SH-SY5Y (cell line): ENCODE measurements at regions not wholly inside any gene's neighbourhood (a gene's known extent, or its start where the extent isn't known, plus 50 kb on each side); places are given as distances from the start of the nearest gene placed in this dataset.

Source experiments
- GATA2 ChIP-seq: IDR thresholded peaks from 2 replicates; pipeline ENCODE4 v1.6.1; 2011; ENCODE audit warnings: mild to moderate bottlenecking, low read depth, low read length
- GATA3 ChIP-seq: IDR thresholded peaks from 2 replicates; pipeline ENCODE4 v1.6.1; 2011; ENCODE audit warnings: low read depth, mild to moderate bottlenecking, low read length, moderate library complexity

GRCh38 chr1:5393146-5393545, 599.1 kb downstream of the NPHP4 start:
- TF ChIP-seq GATA2 = no peak
- no peak for TF ChIP-seq GATA3
